HG03103 (cell line): ENCODE measurements at regions not wholly inside any gene's neighbourhood (a gene's known extent, or its start where the extent isn't known, plus 50 kb on each side); places are given as distances from the start of the nearest gene placed in this dataset.
"Not testable (repeated sequence)": the region's sequence is repeated elsewhere in the genome, so short reads cannot be mapped to it uniquely, and the experiment has no call there.

Experiments used
- ATAC-seq: cut with Tn5 transposase; IDR thresholded peaks from one replicate; pipeline ENCODE4 v1.9.1; 2021; ENCODE audit warnings: low read depth; ENCODE audit not compliant: unreplicated experiment

GRCh38 chrX:55981603-55982002, 250.6 kb upstream of the KLF8 start:
- ATAC-seq = no peak

GRCh38 chrX:55996649-55997048, 235.5 kb upstream of the KLF8 start:
- no peak for ATAC-seq

GRCh38 chrX:56000174-56000573, 232.0 kb upstream of the KLF8 start:
- no peak for ATAC-seq

DNA sequence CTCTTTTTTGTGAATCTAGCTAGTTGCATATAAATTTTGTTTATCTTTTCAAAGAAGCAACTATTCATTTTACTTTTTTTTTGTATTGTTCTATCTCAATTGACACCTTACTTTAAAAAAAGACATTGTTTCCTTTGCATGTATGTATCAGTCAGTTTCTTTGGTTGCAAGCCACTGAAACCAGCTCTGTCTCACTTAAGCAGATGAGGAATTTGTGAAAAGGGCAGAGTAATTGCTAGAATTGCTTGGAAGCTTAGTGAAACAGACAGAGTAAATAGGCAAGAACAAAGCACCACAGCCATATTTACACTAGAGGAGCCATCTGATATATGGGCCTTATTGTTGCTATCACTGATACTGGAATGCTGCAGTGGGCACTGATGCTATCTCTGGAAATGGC, 231.4 kb upstream of the KLF8 start:
- ATAC-seq = no peak

DNA sequence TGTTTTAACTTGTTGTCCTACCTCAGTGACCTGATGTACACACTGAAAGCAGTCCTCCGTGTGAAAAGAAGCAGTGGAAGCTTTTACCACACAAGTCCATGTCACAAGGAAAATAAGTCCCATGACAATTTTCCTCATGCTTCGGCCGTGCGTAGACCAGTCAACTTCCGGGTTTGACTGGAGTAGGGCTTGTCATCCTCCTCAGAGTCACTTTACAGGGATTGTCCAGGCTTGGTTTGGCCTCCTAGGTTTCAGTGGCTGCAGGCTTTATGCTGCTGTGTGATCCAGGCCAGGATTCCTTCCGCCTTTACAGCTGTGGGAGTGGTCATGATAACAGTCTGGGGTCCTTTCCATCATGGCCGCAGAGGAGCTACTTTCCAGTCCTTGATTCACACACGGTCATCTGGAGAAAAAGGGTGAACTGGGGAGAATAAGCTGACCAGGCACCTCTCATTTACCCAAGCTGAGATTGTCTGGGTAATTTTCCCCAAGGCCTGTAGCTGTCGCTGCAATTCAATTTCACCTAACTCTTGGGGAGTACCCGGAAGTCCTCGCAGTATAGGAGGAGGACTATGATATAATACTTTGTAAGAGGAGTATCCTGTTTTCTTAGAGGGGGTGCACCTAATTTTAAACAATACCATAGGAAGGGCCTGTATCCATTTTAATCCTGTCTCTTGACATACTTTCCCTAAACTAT, 206.1 kb upstream of the KLF8 start:
- no peak for ATAC-seq

DNA sequence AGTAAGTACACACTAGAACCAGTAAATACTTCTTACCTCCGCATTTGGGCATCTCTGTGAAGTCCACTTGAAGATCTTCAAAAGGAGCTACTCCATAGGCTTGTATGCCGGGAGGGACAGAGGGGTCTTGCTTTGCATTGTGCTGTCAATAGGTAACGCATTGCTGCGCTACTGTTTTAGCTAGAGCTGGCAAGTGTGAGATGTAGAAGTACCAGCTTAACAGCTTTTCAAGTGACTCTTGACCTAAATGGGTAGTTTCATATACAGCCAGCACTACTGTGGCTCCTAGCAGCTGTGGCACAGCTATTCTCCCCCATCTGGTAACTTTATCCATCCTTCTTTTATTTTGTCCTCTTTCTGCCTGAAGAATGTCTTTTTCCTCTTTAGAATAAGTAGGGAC, 205.3 kb upstream of the KLF8 start:
- ATAC-seq = no peak

DNA sequence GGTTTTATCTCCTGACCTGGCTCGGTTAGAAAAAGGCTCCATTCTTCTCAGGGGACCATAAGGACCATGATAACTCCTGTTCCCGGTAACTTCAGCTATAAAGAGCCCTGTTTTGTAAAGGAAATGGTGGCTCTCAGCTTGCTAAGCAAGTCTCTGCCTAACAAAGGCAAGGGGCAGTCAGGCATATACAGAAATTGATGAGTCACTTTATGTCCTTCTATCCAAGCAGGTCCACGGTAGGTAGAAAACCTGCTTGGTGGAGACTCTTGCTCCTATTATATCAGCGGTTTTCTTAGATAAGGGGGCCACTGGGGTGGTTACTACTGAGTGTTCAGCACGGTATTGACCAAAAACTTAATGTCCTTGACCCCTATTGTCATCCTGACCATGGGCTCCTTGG, 203.0 kb upstream of the KLF8 start:
- ATAC-seq = no peak

GRCh38 chrX:56029691-56030090, 202.5 kb upstream of the KLF8 start:
- no peak for ATAC-seq

GRCh38 chrX:56031409-56031808, 200.7 kb upstream of the KLF8 start:
- ATAC-seq = no peak

GRCh38 chrX:56033495-56034180, 198.5 kb upstream of the KLF8 start:
- ATAC-seq = no peak

DNA sequence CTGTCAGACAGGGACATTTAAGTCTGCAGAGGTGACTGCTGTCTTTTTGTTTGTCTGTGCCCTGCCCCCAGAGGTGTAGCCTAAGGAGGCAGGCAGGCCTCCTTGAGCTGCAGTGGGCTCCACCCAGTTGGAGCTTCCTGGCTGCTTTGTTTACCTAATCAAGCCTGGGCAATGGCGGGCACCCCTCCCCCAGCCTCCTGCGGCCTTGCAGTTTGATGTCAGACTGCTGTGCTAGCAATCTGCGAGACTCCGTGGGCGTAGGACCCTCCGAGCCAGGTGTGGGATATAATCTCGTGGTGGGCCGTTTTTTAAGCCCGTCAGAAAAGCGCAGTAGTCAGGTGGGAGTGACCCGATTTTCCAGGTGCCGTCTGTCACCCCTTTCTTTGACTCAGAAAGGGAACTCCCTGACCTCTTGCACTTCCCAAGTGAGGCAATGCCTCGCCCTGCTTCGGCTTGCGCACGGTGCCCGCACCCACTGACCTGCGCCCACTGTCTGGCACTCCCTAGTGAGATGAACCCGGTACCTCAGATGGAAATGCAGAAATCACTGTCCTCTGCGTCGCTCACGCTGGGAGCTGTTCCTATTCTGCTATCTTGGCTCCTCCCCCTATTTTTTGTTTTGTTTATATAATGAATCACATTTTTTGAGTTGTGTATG, 179.4 kb upstream of the KLF8 start:
- not testable (repeated sequence) for ATAC-seq

DNA sequence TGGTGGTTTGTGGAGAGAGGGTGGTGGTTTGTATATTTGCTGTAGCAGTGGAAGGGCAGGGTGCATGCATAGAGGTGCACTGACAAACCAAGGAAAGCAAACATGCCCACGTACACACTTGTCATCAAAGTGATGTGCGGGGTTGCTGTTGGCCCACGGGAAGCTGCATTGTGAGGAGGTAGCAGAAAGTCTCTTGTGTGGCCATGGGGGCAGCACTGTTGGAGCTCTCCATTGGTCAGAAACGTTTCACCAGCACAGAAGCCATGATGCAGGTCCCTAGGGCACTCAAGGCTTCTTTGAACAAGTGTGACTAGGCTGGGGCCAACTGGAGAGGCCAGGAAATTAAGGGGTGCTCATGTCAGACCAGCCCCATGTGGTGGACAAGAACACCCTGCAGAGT, 174.8 kb upstream of the KLF8 start:
- no peak for ATAC-seq

DNA sequence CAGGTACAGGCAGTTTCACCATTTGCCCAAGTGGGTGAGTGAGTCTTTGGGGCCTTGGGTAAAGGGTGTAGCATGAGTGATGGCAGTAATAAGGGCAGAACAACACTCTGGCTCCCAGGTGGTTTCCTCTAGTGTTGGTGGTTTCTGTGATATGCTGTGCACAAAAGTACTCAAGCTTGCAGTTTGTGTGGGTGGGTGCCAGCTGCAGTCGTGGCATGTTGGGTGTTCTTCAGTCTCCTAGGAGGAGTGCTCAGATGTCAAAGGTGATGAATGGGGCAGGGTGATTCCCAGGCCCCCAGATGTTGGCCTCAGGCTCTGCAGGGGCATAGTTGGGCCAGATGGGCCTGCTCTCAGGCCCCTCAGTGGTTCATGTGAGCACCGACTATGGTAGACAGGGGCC, 166.1 kb upstream of the KLF8 start:
- ATAC-seq = peak; percentile 40

DNA sequence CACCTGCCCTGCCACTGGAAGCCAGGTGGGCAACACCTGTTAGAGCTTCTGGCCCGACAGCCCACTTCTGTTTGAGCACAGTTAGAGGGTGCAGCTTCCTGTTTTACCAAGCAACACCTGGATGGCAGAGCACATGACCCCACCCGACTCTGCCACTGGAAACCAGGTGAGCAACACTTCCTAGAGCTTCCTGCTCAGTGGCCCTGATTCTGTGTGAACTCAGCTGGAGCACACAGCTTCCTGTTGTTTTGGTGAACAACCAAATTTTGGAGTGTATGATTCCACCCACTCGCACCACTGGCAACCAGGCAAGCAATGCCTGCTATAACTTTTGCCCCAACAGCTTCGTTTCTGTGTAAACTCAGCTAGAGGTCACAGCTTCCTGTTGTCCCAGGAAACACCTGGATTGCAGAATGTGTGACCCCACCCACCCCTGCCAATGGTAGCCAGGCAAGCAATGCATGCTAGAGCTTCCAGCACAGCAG, 163.8 kb upstream of the KLF8 start:
- ATAC-seq = no peak

DNA sequence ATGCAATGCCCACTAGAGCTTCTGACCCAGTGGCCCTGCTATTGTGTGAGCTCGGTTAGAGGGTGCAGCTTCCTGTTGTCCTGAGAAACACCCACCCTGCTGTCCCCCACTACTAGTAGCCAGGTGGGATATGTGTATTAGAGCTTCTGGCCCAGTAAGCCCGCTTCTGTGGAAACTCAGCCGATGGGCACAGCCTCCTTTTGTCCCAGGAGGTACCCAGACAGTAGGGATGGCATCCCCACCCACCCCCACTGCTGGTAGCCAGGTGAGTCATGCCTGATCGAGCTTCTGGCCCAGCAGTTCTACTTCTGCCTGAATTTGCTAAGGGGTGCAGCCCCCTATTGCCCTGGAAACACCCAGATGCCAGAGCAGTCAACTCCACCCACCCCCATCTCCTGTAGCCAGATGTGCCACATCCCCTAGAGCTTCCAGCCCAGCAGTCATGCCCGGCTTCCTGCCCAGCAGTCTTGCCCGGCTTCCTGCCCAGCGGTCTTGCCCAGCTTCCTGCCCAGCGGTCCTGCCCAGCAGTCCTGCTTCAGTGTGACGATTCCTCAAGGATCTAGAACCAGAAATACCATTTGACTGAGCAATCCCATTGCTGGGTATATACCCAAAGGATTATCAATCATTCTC, 162.7 kb upstream of the KLF8 start:
- ATAC-seq = no peak

GRCh38 chrX:56089376-56089775, 142.8 kb upstream of the KLF8 start:
- ATAC-seq = no peak

GRCh38 chrX:56099271-56099670, 132.9 kb upstream of the KLF8 start:
- no peak for ATAC-seq

GRCh38 chrX:56107320-56107719, 124.8 kb upstream of the KLF8 start:
- ATAC-seq = no peak

- no peak for ATAC-seq
Observed at GRCh38 chrX:56113785-56114436, 118.2 kb upstream of the KLF8 start.

DNA sequence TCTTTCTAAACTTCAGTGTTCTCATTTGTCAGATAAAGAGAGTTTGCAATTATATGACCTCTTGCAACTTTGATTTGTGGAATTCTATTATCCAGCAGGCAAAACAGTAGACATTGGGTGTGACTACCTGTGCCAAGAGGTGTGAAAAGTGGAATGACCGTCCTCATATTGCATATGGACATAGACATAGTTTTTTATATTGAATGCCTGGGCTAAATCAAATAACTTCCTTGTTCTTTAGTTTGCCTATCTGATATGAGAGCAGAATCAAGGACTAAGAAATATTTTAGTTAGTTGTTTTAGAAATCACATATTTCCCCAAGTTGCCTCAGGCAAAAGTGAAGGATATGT, 117.7 kb upstream of the KLF8 start:
- ATAC-seq = no peak

GRCh38 chrX:56120242-56120641, 111.9 kb upstream of the KLF8 start:
- no peak for ATAC-seq
